ENCODE measurements at regions not wholly inside any gene's neighbourhood (a gene's known extent, or its start where the extent isn't known, plus 50 kb on each side); places are given as distances from the start of the nearest gene placed in this dataset.

DNA sequence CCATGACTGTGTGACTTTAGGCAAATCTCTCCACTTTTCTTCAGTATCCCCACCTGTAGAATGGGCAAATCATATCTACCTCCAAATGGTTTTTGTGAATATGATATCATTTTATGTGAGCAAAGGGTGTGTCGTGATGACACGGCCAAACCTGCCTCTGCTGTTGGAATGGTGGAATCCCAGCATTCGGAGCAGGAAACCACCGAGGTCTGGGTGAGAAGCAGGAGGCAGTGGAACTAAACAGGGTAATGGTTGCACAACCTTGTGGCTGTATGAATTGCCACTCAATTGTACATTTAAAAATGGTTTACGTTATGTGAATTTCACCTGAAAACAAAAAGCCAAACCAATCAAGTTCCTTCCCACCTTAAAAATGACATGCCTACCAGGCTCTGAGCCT, 131.4 kb upstream of the ZMIZ1 start:
- TF ChIP-seq EZH2phosphoT487 (IDR thresholded peaks at IDR 0.05; ENCODE audit: borderline replicate concordance, low read depth, low read length): no peak
- TF ChIP-seq, protein P1, sequence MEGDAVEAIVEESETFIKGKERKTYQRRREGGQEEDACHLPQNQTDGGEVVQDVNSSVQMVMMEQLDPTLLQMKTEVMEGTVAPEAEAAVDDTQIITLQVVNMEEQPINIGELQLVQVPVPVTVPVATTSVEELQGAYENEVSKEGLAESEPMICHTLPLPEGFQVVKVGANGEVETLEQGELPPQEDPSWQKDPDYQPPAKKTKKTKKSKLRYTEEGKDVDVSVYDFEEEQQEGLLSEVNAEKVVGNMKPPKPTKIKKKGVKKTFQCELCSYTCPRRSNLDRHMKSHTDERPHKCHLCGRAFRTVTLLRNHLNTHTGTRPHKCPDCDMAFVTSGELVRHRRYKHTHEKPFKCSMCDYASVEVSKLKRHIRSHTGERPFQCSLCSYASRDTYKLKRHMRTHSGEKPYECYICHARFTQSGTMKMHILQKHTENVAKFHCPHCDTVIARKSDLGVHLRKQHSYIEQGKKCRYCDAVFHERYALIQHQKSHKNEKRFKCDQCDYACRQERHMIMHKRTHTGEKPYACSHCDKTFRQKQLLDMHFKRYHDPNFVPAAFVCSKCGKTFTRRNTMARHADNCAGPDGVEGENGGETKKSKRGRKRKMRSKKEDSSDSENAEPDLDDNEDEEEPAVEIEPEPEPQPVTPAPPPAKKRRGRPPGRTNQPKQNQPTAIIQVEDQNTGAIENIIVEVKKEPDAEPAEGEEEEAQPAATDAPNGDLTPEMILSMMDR (conservative IDR thresholded peaks at IDR 0.05; ENCODE audit: low read length): no peak

All from OCI-LY7 (cell line).